Kidney (tissue), 13 donors: ENCODE measurements at regions not wholly inside any gene's neighbourhood (a gene's known extent, or its start where the extent isn't known, plus 50 kb on each side); places are given as distances from the start of the nearest gene placed in this dataset.

Source experiments
- DNase-seq, 5 donors: peaks; one replicate each; pipeline ENCODE4 v3.0.0-alpha.2; 2013 to 2020
- FAIRE-seq: peaks from 2 replicates; lab custom pipeline; 2012; peaks lifted over from hg19 to GRCh38; lab: Jason Lieb, UNC
- H3K27ac ChIP-seq, 2 donors: one replicate each; pipeline ENCODE4 v1.7.0; 2013; ENCODE audit warnings: low read depth in 2 of 2, low read length in 2 of 2, inconsistent platforms in 1 of 2
- H3K27me3 ChIP-seq: one replicate; pipeline ENCODE4 v1.7.1; 2013; ENCODE audit warnings: low read length, inconsistent platforms; ENCODE audit not compliant: control insufficient read depth, insufficient read depth
- H3K36me3 ChIP-seq, 3 donors: one replicate each; pipeline versions ENCODE4 v1.7.0 to v1.7.1; 2013; ENCODE audit warnings: low read length in 3 of 3, control low read depth in 1 of 3, inconsistent platforms in 1 of 3; ENCODE audit not compliant: insufficient read depth in 3 of 3, control insufficient read depth in 2 of 3
- H3K4me1 ChIP-seq, 3 donors: one replicate each; pipeline versions ENCODE4 v1.7.0 to v1.7.1; 2013; ENCODE audit warnings: low read length in 3 of 3, inconsistent platforms in 1 of 3, low read depth in 1 of 3; ENCODE audit not compliant: control insufficient read depth in 2 of 3, insufficient read depth in 2 of 3
- H3K4me3 ChIP-seq, 3 donors: one replicate each; pipeline versions ENCODE4 v1.7.0 to v1.8.1; 2013; ENCODE audit warnings: low read length in 3 of 3, control low read depth in 1 of 3, inconsistent platforms in 1 of 3
- H3K9ac ChIP-seq, 3 donors: one replicate each; pipeline versions ENCODE4 v1.7.0 to v1.7.1; 2013; ENCODE audit warnings: low read length in 3 of 3, control low read depth in 1 of 3, inconsistent platforms in 1 of 3
- H3K9me3 ChIP-seq, 3 donors: one replicate each; pipeline versions ENCODE4 v1.7.0 to v1.7.1; 2013; ENCODE audit warnings: low read length in 3 of 3, control low read depth in 1 of 3, inconsistent platforms in 1 of 3; ENCODE audit not compliant: control insufficient read depth in 2 of 3, insufficient read depth in 1 of 3
- intact Hi-C: fragments of 100-400 bp; cut with DNase I; formaldehyde crosslinking; loops from one replicate; pipeline ENCODE4 v1.11.1; 2022
- TF ChIP-seq, protein P1 (sequence below): IDR thresholded peaks from 3 replicates; pipeline ENCODE4 v1.5.1; 2012; ENCODE audit warnings: mild to moderate bottlenecking, moderate library complexity, borderline replicate concordance; ENCODE audit not compliant: insufficient read depth; ENCODE audit errors: extremely low read depth
- donor health status: control.
- donor health status: control.
- donor health status: control.
- donor health status: control.
- donor health status: control.
- donor health status: DM: yes; HTN: yes; CAD: no.
- donor health status: Normal renal cell carcinoma (clear cell type).

GRCh38 chr1:31521761-31522555, 54.4 kb upstream of the TINAGL1 start:
- no peak for FAIRE-seq
- no peak for DNase-seq
- no peaks in the 10 kb centered on the region for H3K27me3 ChIP-seq
- no peaks in the 10 kb centered on the region for H3K9me3 ChIP-seq
- peaks cover 0 to 3% (median 0%) of the 10 kb centered on the region in 3 donors for H3K4me1 ChIP-seq
- intact Hi-C loops, result no loop called here
- no peak overlapping the region for H3K4me3 ChIP-seq
- TF ChIP-seq, protein P1, sequence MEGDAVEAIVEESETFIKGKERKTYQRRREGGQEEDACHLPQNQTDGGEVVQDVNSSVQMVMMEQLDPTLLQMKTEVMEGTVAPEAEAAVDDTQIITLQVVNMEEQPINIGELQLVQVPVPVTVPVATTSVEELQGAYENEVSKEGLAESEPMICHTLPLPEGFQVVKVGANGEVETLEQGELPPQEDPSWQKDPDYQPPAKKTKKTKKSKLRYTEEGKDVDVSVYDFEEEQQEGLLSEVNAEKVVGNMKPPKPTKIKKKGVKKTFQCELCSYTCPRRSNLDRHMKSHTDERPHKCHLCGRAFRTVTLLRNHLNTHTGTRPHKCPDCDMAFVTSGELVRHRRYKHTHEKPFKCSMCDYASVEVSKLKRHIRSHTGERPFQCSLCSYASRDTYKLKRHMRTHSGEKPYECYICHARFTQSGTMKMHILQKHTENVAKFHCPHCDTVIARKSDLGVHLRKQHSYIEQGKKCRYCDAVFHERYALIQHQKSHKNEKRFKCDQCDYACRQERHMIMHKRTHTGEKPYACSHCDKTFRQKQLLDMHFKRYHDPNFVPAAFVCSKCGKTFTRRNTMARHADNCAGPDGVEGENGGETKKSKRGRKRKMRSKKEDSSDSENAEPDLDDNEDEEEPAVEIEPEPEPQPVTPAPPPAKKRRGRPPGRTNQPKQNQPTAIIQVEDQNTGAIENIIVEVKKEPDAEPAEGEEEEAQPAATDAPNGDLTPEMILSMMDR, result no peak
- H3K9ac ChIP-seq, result no peak overlapping the region
- H3K27ac ChIP-seq, result no peak overlapping the region
- H3K36me3 ChIP-seq, result no peaks in the 10 kb centered on the region

DNA sequence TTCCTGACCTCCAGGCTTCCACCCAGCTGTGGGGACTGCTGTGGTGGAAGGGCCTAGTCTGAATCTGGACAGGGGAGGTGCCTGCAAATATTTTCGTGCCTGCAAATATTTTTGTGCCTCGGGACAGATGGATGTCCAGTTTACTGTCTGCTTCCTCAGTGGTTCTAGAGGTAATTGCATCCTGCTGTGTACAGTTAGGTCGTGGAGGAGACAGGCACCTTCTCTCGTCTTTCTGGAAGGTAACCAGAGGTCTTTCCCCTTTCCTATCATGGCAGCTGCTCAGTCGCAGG, 53.8 kb upstream of the TINAGL1 start:
- H3K4me3 ChIP-seq, result no peak overlapping the region
- no peak for FAIRE-seq
- no peak for DNase-seq
- peaks cover 0 to 3% (median 0%) of the 10 kb centered on the region in 3 donors for H3K4me1 ChIP-seq
- no peak overlapping the region for H3K27ac ChIP-seq
- no peaks in the 10 kb centered on the region for H3K9me3 ChIP-seq
- H3K9ac ChIP-seq, result no peak overlapping the region
- TF ChIP-seq, protein P1, result no peak
- no peaks in the 10 kb centered on the region for H3K36me3 ChIP-seq
- intact Hi-C loops, result no loop called here
- no peaks in the 10 kb centered on the region for H3K27me3 ChIP-seq

DNA sequence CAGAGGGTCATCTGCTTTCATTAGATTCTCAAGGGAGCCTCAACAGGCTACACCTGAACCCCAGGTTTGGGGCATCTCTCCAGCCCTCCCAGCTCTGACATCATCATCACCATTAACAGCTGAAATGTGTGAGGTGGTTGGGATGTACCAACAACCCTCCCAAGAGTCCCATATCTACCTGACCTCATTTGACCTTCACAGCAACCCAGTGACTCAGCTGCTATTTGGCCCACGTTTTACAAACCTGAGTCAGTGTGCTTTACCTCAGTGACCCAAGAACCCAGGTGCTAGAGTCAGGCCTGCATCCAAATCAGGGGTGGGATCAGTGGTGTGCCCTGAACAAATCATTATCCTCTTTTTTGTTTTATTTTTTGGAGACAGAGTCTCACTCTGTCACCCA, 53.3 kb upstream of the TINAGL1 start:
- no peak for FAIRE-seq
- Histone ChIP-seq H3K27me3 (no peaks in the 10 kb centered on the region), H3K9me3 (no peaks in the 10 kb centered on the region), H3K4me3 (no peak overlapping the region), H3K9ac (peak overlapping the region in 1 of 3 donors; percentile 29), H3K36me3 (no peaks in the 10 kb centered on the region), H3K4me1 (peaks cover 0 to 3% (median 0%) of the 10 kb centered on the region in 3 donors), H3K27ac (no peak overlapping the region)
- TF ChIP-seq, protein P1, result no peak
- no peak for DNase-seq
- intact Hi-C loops, result no loop called here
